Left lung (tissue), 4 donors: ENCODE measurements at regions not wholly inside any gene's neighbourhood (a gene's known extent, or its start where the extent isn't known, plus 50 kb on each side); places are given as distances from the start of the nearest gene placed in this dataset.
"Not testable (repeated sequence)": the region's sequence is repeated elsewhere in the genome, so short reads cannot be mapped to it uniquely, and the experiment has no call there.

ENCODE experiments used
- ATAC-seq: fragments of 200-7000 bp; cut with Tn5 transposase; one replicate; pipeline ENCODE4 v1.9.1; 2020; ENCODE audit warnings: moderate library complexity
- DNase-seq, 4 donors: peaks; one replicate each; pipeline ENCODE4 v3.0.0-alpha.2; 2013 to 2020
- H3K27ac ChIP-seq, 2 donors: fragments of 200-600 bp; sonication (generic) in 1 of 2; one replicate each; pipeline versions ENCODE4 v1.5.0 to v1.8.0; 2020 to 2021
- H3K27me3 ChIP-seq, 2 donors: fragments of 200-600 bp; sonication (generic) in 1 of 2; one replicate each; pipeline versions ENCODE4 v1.5.0 to v1.8.0; 2020 to 2021
- H3K36me3 ChIP-seq, 2 donors: fragments of 200-600 bp; sonication (generic) in 1 of 2; one replicate each; pipeline versions ENCODE4 v1.5.0 to v1.8.0; 2020 to 2021
- H3K4me1 ChIP-seq, 2 donors: fragments of 200-600 bp; one replicate each; pipeline ENCODE4 v1.8.0; 2021
- H3K4me3 ChIP-seq, 2 donors: fragments of 200-600 bp; sonication (generic) in 1 of 2; one replicate each; pipeline versions ENCODE4 v1.5.0 to v1.8.0; 2020 to 2021; ENCODE audit warnings: mild to moderate bottlenecking in 1 of 2
- H3K9me3 ChIP-seq, 2 donors: fragments of 200-600 bp; sonication (generic) in 1 of 2; one replicate each; pipeline versions ENCODE4 v1.5.0 to v1.8.0; 2020 to 2021
- intact Hi-C, 2 donors: fragments of 100-400 bp; cut with DNase I; formaldehyde crosslinking; loops; one replicate each; pipeline versions ENCODE4 v1.11.2 to v1.14.2; 2022
- TF ChIP-seq, protein P1 (sequence below), 2 donors: fragments of 200-600 bp; sonication (generic) in 1 of 2; IDR thresholded peaks; one replicate each; pipeline versions ENCODE4 v1.5.0 to v1.8.0; 2021; ENCODE audit warnings: antibody characterized with exemption in 2 of 2
- donor health status: DM: no; HTN: yes; CAD: no.
- donor health status: DM: no; HTN: no; CAD: no.

GRCh38 chr1:147348592-147348991 lies 106.1 kb downstream of the CHD1L start:
- ATAC-seq, H3K27ac ChIP-seq, DNase-seq, H3K4me1 ChIP-seq, intact Hi-C loops, H3K36me3 ChIP-seq, H3K4me3 ChIP-seq, H3K9me3 ChIP-seq, H3K27me3 ChIP-seq: not testable (repeated sequence)

DNA sequence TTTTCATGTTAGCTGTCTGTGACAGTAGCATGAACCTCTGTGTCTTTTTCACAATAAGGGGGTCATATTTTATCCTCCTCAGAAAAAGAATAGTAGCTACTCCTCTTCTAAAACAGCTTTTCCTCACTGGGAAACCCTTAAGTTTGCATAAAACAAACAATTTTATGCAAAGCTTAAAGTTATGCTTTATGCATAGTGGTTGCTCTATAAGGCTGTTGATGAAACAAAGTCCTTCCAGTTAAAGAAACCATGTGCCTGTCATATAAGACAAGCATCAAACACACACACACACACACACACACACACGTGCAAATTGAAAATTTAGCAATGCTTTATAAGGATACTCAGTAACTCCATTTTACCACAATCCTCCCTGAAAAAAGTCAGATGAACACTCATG lies 107.0 kb downstream of the CHD1L start:
- intact Hi-C loops, result no loop called here
- ATAC-seq (no peak), DNase-seq (no peak)
- Histone ChIP-seq H3K9me3 (no peaks in the 10 kb centered on the region), H3K27ac (no peak overlapping the region), H3K4me3 (no peak overlapping the region), H3K4me1 (no peaks in the 10 kb centered on the region), H3K27me3 (peaks cover 0 to 4% of the 10 kb centered on the region in 2 donors), H3K36me3 (no peaks in the 10 kb centered on the region)
- TF ChIP-seq, protein P1, sequence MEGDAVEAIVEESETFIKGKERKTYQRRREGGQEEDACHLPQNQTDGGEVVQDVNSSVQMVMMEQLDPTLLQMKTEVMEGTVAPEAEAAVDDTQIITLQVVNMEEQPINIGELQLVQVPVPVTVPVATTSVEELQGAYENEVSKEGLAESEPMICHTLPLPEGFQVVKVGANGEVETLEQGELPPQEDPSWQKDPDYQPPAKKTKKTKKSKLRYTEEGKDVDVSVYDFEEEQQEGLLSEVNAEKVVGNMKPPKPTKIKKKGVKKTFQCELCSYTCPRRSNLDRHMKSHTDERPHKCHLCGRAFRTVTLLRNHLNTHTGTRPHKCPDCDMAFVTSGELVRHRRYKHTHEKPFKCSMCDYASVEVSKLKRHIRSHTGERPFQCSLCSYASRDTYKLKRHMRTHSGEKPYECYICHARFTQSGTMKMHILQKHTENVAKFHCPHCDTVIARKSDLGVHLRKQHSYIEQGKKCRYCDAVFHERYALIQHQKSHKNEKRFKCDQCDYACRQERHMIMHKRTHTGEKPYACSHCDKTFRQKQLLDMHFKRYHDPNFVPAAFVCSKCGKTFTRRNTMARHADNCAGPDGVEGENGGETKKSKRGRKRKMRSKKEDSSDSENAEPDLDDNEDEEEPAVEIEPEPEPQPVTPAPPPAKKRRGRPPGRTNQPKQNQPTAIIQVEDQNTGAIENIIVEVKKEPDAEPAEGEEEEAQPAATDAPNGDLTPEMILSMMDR (IDR thresholded peaks at IDR 0.05), result no peak

DNA sequence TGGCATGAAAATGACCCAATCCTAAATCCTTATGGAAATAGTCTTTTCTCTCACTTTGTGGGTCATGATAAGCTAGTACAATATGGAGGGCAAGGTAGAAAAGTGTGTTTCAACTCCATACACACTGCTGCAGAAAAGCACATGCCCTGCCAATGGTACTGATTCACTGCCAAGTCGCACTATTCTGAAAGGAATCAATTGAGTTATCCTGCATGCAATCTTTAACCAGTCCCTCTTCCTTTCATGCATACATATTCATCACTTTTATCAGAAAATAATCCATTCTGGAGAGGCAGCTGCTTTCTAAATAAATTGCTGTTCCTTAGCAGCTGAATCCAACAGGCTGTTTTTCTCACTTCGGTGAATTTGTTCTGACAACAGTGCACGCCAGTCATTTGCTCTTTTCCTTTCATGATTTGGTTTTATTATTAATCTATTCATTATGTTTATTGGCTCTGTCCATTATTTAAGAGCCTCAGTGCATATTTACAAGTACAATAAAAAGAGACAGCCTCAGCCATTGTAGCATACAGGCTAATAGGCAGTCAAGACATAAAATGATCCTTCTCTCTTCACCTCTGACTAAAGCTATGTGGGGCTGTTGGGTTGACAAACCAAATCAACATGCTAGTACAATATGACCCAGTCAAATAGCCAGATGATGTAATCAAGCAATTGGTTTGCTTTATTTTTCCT lies 108.8 kb downstream of the CHD1L start:
- intact Hi-C loops, result no loop called here
- TF ChIP-seq, protein P1 (IDR thresholded peaks at IDR 0.05), result no peak
- no peaks in the 10 kb centered on the region for H3K9me3 ChIP-seq
- no peaks in the 10 kb centered on the region for H3K36me3 ChIP-seq
- no peak overlapping the region for H3K4me3 ChIP-seq
- H3K27ac ChIP-seq, result no peak overlapping the region
- no peak for ATAC-seq
- no peaks in the 10 kb centered on the region for H3K4me1 ChIP-seq
- no peak for DNase-seq
- peaks cover 0 to 4% of the 10 kb centered on the region in 2 donors for H3K27me3 ChIP-seq

- TF ChIP-seq, protein P1 (IDR thresholded peaks at IDR 0.05), result no peak
- H3K9me3 ChIP-seq, result peaks cover 0 to 2% of the 10 kb centered on the region in 2 donors
- H3K27me3 ChIP-seq, result no peaks in the 10 kb centered on the region
- H3K27ac ChIP-seq, result no peak overlapping the region
- ATAC-seq (no peak), DNase-seq (no peak)
- no peaks in the 10 kb centered on the region for H3K4me1 ChIP-seq
- intact Hi-C loops, result no loop called here
- no peaks in the 10 kb centered on the region for H3K36me3 ChIP-seq
- no peak overlapping the region for H3K4me3 ChIP-seq
Measured at GRCh38 chr1:147377263-147378246, 135.1 kb downstream of the CHD1L start.

GRCh38 chr1:147379889-147380288 lies 137.4 kb downstream of the CHD1L start:
- ATAC-seq, result no peak
- TF ChIP-seq, protein P1 (IDR thresholded peaks at IDR 0.05), result no peak
- Histone ChIP-seq H3K36me3 (no peaks in the 10 kb centered on the region), H3K4me1 (no peaks in the 10 kb centered on the region), H3K9me3 (no peaks in the 10 kb centered on the region), H3K27ac (no peak overlapping the region), H3K4me3 (no peak overlapping the region), H3K27me3 (no peaks in the 10 kb centered on the region)
- DNase-seq, result no peak
- intact Hi-C loops, result no loop called here
